Mesenchymal stem cell (in vitro differentiated cells and primary cell): ENCODE measurements at regions not wholly inside any gene's neighbourhood (a gene's known extent, or its start where the extent isn't known, plus 50 kb on each side); places are given as distances from the start of the nearest gene placed in this dataset.

Experiments used
- DNase-seq: peaks from one replicate; pipeline ENCODE4 v3.0.0-alpha.2; 2013
- H2AFZ ChIP-seq: one replicate; pipeline ENCODE4 v1.6.1; 2013; ENCODE audit warnings: low read depth, mild to moderate bottlenecking, control low read depth, inconsistent platforms, low read length, moderate library complexity
- H2AK5ac ChIP-seq: 2 replicates; pipeline ENCODE4 v1.6.1; 2013; ENCODE audit warnings: low read length, moderate library complexity, mild to moderate bottlenecking, inconsistent platforms; ENCODE audit not compliant: severe bottlenecking
- H2BK120ac ChIP-seq: one replicate; pipeline ENCODE4 v1.6.1; 2013; ENCODE audit warnings: low read depth, mild to moderate bottlenecking, inconsistent platforms, low read length, moderate library complexity
- H2BK12ac ChIP-seq, 2 experiments: one replicate each; pipeline ENCODE4 v1.6.1; 2013; ENCODE audit warnings: inconsistent platforms in 2 of 2, low read length in 2 of 2, mild to moderate bottlenecking in 2 of 2, moderate library complexity in 2 of 2, control low read depth in 1 of 2
- H2BK15ac ChIP-seq: one replicate; pipeline ENCODE4 v1.6.1; 2013; ENCODE audit warnings: mild to moderate bottlenecking, low read depth, inconsistent platforms; ENCODE audit not compliant: poor library complexity, severe bottlenecking
- H2BK5ac ChIP-seq: 2 replicates; pipeline ENCODE4 v1.6.1; 2013; ENCODE audit warnings: low read depth, mild to moderate bottlenecking, low read length, control low read depth, inconsistent platforms; ENCODE audit not compliant: poor library complexity, severe bottlenecking
- H3K14ac ChIP-seq, 2 experiments: one replicate each; pipeline ENCODE4 v1.6.1; 2013; ENCODE audit warnings: inconsistent platforms in 2 of 2, low read length in 2 of 2, control low read depth in 1 of 2, mild to moderate bottlenecking in 1 of 2, moderate library complexity in 1 of 2
- H3K18ac ChIP-seq, 2 experiments: one replicate each; pipeline ENCODE4 v1.6.1; 2013; ENCODE audit warnings: inconsistent platforms in 2 of 2, low read length in 2 of 2, control low read depth in 1 of 2, low read depth in 1 of 2, mild to moderate bottlenecking in 1 of 2
- H3K23ac ChIP-seq, 2 experiments: one replicate each; pipeline ENCODE4 v1.6.1; 2013; ENCODE audit warnings: inconsistent platforms in 2 of 2, low read length in 2 of 2, mild to moderate bottlenecking in 2 of 2, moderate library complexity in 2 of 2, control low read depth in 1 of 2
- H3K27ac ChIP-seq: 2 replicates; pipeline ENCODE4 v1.5.1; 2013; ENCODE audit warnings: mild to moderate bottlenecking, moderate library complexity, low read length, control low read depth, inconsistent platforms; ENCODE audit not compliant: poor library complexity, severe bottlenecking
- H3K27me3 ChIP-seq, 2 experiments: 2 replicates each; pipeline versions ENCODE4 v1.6.1 to v1.7.0; 2013; ENCODE audit warnings: low read length in 2 of 2, mild to moderate bottlenecking in 2 of 2, moderate library complexity in 2 of 2, control low read depth in 1 of 2, inconsistent platforms in 1 of 2; ENCODE audit not compliant: control insufficient read depth in 1 of 2, insufficient read depth in 1 of 2
- H3K36me3 ChIP-seq, 2 experiments: 2 replicates each; pipeline versions ENCODE4 v1.6.1 to v1.7.0; 2013; ENCODE audit warnings: low read length in 2 of 2, control low read depth in 1 of 2, inconsistent platforms in 1 of 2, low read depth in 1 of 2, mild to moderate bottlenecking in 1 of 2; ENCODE audit not compliant: insufficient read depth in 2 of 2, control insufficient read depth in 1 of 2
- H3K4ac ChIP-seq, 2 experiments: one replicate each; pipeline ENCODE4 v1.6.1; 2013; ENCODE audit warnings: inconsistent platforms in 2 of 2, low read length in 2 of 2, mild to moderate bottlenecking in 2 of 2, moderate library complexity in 2 of 2, control low read depth in 1 of 2, low read depth in 1 of 2
- H3K4me1 ChIP-seq: 2 replicates; pipeline ENCODE4 v1.6.1; 2013; ENCODE audit warnings: low read depth, low read length, control low read depth; ENCODE audit not compliant: control insufficient read depth, insufficient read depth
- H3K4me2 ChIP-seq: 2 replicates; pipeline ENCODE4 v1.6.1; 2013; ENCODE audit warnings: low read length, mild to moderate bottlenecking, inconsistent platforms; ENCODE audit not compliant: poor library complexity, severe bottlenecking
- H3K4me3 ChIP-seq, 2 experiments: 2 replicates each; pipeline versions ENCODE4 v1.5.1 to v1.7.0; 2013; ENCODE audit warnings: low read length in 2 of 2, mild to moderate bottlenecking in 2 of 2, control low read depth in 1 of 2, low read depth in 1 of 2; ENCODE audit not compliant: insufficient read depth in 1 of 2
- H3K79me1 ChIP-seq: replicated peaks from 2 replicates; pipeline ENCODE4 v1.6.1; 2013; ENCODE audit warnings: mild to moderate bottlenecking, control low read depth, low read length, inconsistent platforms; ENCODE audit not compliant: poor library complexity, severe bottlenecking
- H3K9ac ChIP-seq: 2 replicates; pipeline ENCODE4 v1.7.0; 2013; ENCODE audit warnings: mild to moderate bottlenecking, low read length, moderate library complexity
- H3K9me3 ChIP-seq: 2 replicates; pipeline ENCODE4 v1.7.0; 2013; ENCODE audit warnings: mild to moderate bottlenecking, low read length; ENCODE audit not compliant: control insufficient read depth
- H4K8ac ChIP-seq: one replicate; pipeline ENCODE4 v1.6.1; 2013; ENCODE audit warnings: inconsistent platforms, mild to moderate bottlenecking, low read length, moderate library complexity
- H4K91ac ChIP-seq: one replicate; pipeline ENCODE4 v1.6.1; 2013; ENCODE audit warnings: mild to moderate bottlenecking, low read length, inconsistent platforms
- WGBS: methylation state at CpG from one replicate; pipeline ENCODE4 v1.1.7; 2013; ENCODE audit warnings: mixed read lengths; 5-methylcytosine and 5-hydroxymethylcytosine counted together

DNA sequence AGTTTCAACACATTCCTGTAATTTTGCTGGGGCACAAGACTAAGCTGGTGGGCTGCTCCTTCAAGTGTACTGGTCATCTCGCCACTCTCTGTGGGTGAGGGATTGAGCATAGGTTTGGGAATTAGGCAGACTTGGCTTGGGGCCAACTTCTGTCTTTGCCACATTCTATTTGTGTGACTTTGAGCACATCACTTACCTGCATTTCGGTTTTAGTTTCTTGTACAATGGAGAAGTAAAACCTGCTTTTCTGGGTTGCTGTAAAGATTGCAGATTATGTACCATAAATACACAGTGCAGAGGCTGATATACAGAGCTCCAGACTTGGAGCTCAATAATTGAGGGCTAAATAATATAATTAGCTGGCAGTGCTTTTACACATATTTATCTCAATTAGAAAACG is 162.1 kb downstream of the C3orf38 start:
- Histone ChIP-seq H3K4me3 (no peak overlapping the region), H3K4me2 (no peak overlapping the region), H3K4ac (no peak overlapping the region), H4K8ac (no peak overlapping the region), H2BK12ac (no peak overlapping the region), H2AK5ac (no peak overlapping the region), H2BK5ac (no peak overlapping the region), H3K79me1 (no peaks in the 10 kb centered on the region), H4K91ac (no peak overlapping the region), H2BK15ac (no peak overlapping the region), H2BK120ac (no peak overlapping the region), H3K9ac (no peak overlapping the region), H3K14ac (no peak overlapping the region), H3K27me3 (no peaks in the 10 kb centered on the region), H3K4me1 (no peaks in the 10 kb centered on the region), H3K27ac (no peak overlapping the region), H3K18ac (no peak overlapping the region), H3K23ac (no peak overlapping the region), H3K36me3 (no peaks in the 10 kb centered on the region), H2AFZ (no peak overlapping the region), H3K9me3 (no peaks in the 10 kb centered on the region)
- DNase-seq = no peak
- 83% methylated on average over 2 of the region's 3 CpGs for WGBS

DNA sequence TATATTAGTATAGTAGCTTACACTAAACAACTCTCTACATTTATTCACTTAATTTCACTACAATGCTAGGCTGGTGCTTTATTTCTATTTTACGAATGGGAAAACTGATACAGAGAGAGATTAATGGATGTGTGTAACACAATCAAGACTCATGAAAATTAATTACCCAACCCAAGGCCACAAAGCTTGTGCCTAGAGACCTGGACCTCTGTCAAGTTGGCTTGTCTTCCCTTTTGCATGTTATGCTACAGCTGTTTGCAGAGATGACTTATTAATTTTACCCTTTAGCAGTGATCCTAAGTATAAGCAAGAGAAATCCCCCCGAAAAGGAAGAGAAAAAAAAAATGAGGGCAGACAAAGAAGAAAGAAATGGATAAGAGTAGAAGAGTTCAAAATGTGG is 162.5 kb downstream of the C3orf38 start:
- 71% methylated on average over 1 of the region's 2 CpGs for WGBS
- no peak overlapping the region for H3K9ac ChIP-seq
- no peaks in the 10 kb centered on the region for H3K36me3 ChIP-seq
- no peak overlapping the region for H2BK15ac ChIP-seq
- no peak overlapping the region for H3K27ac ChIP-seq
- no peaks in the 10 kb centered on the region for H3K4me1 ChIP-seq
- no peak overlapping the region for H3K14ac ChIP-seq
- H3K4me3 ChIP-seq = no peak overlapping the region
- H3K9me3 ChIP-seq = no peaks in the 10 kb centered on the region
- no peak overlapping the region for H3K4ac ChIP-seq
- H3K4me2 ChIP-seq = no peak overlapping the region
- H2BK120ac ChIP-seq = no peak overlapping the region
- no peak overlapping the region for H2AFZ ChIP-seq
- DNase-seq = no peak
- no peak overlapping the region for H3K18ac ChIP-seq
- no peak overlapping the region for H2AK5ac ChIP-seq
- H4K91ac ChIP-seq = no peak overlapping the region
- H3K79me1 ChIP-seq = no peaks in the 10 kb centered on the region
- H3K23ac ChIP-seq = no peak overlapping the region
- no peak overlapping the region for H4K8ac ChIP-seq
- H2BK12ac ChIP-seq = no peak overlapping the region
- H2BK5ac ChIP-seq = no peak overlapping the region
- no peaks in the 10 kb centered on the region for H3K27me3 ChIP-seq

DNA sequence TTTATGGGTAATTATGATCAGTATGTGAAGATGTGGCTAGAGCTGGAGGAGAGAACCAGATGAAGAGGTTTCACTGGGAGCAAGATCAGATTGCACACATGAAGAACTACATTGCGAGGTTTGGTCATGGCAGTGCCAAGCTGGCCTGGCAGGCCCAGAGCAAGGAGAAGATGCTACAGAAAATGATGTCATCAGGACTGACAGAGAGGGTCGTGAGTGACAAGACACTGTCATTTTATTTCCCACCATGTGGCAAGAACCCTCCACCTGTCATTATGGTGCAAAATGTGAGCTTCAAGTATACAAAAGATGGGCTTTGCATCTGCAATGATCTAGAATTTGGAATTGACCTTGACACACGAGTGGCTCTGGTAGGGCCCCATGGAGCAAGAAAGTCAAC is 168.3 kb downstream of the C3orf38 start:
- H3K9ac ChIP-seq = no peak overlapping the region

DNA sequence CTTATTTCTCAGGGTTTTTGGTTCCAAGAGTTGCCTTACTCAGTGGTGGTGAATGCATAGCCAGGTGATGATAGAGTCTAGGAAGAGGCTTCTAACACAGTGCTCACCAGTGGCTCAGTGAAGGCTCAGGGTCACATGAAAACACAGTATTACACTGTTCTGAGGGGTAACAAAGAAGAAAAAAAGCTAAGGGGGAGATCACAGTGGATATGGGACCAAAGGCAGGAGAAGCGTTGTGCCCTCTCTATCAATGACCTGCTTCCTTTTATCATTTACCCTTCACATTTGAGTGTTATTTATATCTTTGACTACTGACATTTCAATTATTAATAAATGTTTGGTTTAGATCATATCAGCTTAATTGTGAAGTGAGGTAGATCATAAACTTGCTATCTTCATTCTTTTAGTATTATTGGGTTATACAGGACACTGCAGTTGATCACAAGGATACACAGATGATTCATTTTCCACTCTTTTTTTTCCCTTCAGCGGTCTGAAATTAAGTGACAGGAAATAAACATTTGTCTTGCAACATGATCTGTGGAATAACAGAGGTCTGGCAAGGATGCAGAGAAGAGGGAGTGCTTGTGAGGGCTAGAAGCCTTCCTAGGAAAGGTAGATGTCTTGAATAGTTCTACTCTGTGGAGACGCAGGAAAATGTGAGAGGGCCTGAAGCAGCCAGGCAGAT is 171.7 kb downstream of the C3orf38 start:
- Histone ChIP-seq H2AK5ac (no peak overlapping the region), H3K27me3 (no peaks in the 10 kb centered on the region), H3K14ac (no peak overlapping the region), H3K79me1 (no peaks in the 10 kb centered on the region), H3K9me3 (no peaks in the 10 kb centered on the region), H2BK5ac (no peak overlapping the region), H4K8ac (no peak overlapping the region), H3K9ac (no peak overlapping the region), H3K4me1 (no peaks in the 10 kb centered on the region), H3K36me3 (no peaks in the 10 kb centered on the region), H3K4me3 (no peak overlapping the region), H2BK15ac (no peak overlapping the region), H3K4ac (no peak overlapping the region), H4K91ac (no peak overlapping the region), H2BK12ac (no peak overlapping the region), H3K27ac (no peak overlapping the region), H2BK120ac (no peak overlapping the region), H3K18ac (no peak overlapping the region), H3K4me2 (no peak overlapping the region), H3K23ac (no peak overlapping the region), H2AFZ (no peak overlapping the region)
- DNase-seq = peak; percentile 5
- 18% methylated on average over 2 of the region's 3 CpGs for WGBS

More for the DNA sequence above, 168.3 kb downstream of the C3orf38 start:
- no peak overlapping the region for H3K23ac ChIP-seq
- no peaks in the 10 kb centered on the region for H3K36me3 ChIP-seq
- no peak overlapping the region for H3K14ac ChIP-seq
- H4K91ac ChIP-seq = no peak overlapping the region
- H3K4me3 ChIP-seq = no peak overlapping the region
- no peaks in the 10 kb centered on the region for H3K9me3 ChIP-seq
- H3K4ac ChIP-seq = no peak overlapping the region
- no peak overlapping the region for H4K8ac ChIP-seq
- no peaks in the 10 kb centered on the region for H3K79me1 ChIP-seq
- H2AK5ac ChIP-seq = no peak overlapping the region
- no peak overlapping the region for H3K27ac ChIP-seq
- WGBS = 75% methylated on average over 3 of the region's 3 CpGs
- no peak overlapping the region for H2BK12ac ChIP-seq
- H3K18ac ChIP-seq = no peak overlapping the region
- no peak overlapping the region for H2AFZ ChIP-seq
- H3K4me2 ChIP-seq = no peak overlapping the region
- no peak overlapping the region for H2BK5ac ChIP-seq
- DNase-seq = no peak
- no peaks in the 10 kb centered on the region for H3K4me1 ChIP-seq
- H3K27me3 ChIP-seq = no peaks in the 10 kb centered on the region
- no peak overlapping the region for H2BK15ac ChIP-seq
- no peak overlapping the region for H2BK120ac ChIP-seq
